ENCODE measurements at regions not wholly inside any gene's neighbourhood (a gene's known extent, or its start where the extent isn't known, plus 50 kb on each side); places are given as distances from the start of the nearest gene placed in this dataset.

- Mint-ChIP-seq H3K27ac (ENCODE audit: unreplicated experiment) (no peak overlapping the region), H3K4me1 (ENCODE audit: low read depth, unreplicated experiment) (no peaks in the 10 kb centered on the region), H3K4me3 (ENCODE audit: unreplicated experiment) (no peak overlapping the region), H3K9me3 (ENCODE audit: unreplicated experiment) (no peaks in the 10 kb centered on the region), H3K27me3 (ENCODE audit: low read depth, unreplicated experiment) (peaks cover 6% of the 10 kb centered on the region), H3K36me3 (ENCODE audit: low read depth, unreplicated experiment) (no peaks in the 10 kb centered on the region)
- no peaks in the 10 kb centered on the region for H3K27me3 ChIP-seq (ENCODE audit: insufficient read depth, low read length)
- H3K9me3 ChIP-seq (ENCODE audit: insufficient read depth, low read depth, low read length): no peaks in the 10 kb centered on the region
- no peak for TF ChIP-seq CTCF (IDR thresholded peaks at IDR 0.05; ENCODE audit: insufficient read depth, low read depth, low read length)
- TF ChIP-seq EZH2 (IDR thresholded peaks at IDR 0.05; ENCODE audit: insufficient read depth, low read length): no peak
- no peak for DNase-seq (ENCODE audit: low read depth)
- H3K79me2 ChIP-seq (ENCODE audit: insufficient read depth, low read length): no peaks in the 10 kb centered on the region
- H3K9ac ChIP-seq (ENCODE audit: low read length): no peak overlapping the region
- no peak overlapping the region for H3K4me3 ChIP-seq (ENCODE audit: insufficient read depth, low read depth, low read length)
- no peaks in the 10 kb centered on the region for H3K4me1 ChIP-seq (ENCODE audit: insufficient read depth, low read length)
- H4K20me1 ChIP-seq (ENCODE audit: insufficient read depth, low read length): no peaks in the 10 kb centered on the region
- FAIRE-seq: no peak
- H2AFZ ChIP-seq (ENCODE audit: low read depth, low read length): no peak overlapping the region
- H3K27ac ChIP-seq (ENCODE audit: low read depth, low read length): no peak overlapping the region
- no peak overlapping the region for H3K4me2 ChIP-seq (ENCODE audit: low read length)
- H3K36me3 ChIP-seq (ENCODE audit: insufficient read depth, low read length): no peaks in the 10 kb centered on the region
Observed at GRCh38 chr4:186351668-186352194, 85.7 kb downstream of the F11 start.

GRCh38 chr4:186348433-186348832 lies 82.4 kb downstream of the F11 start:
- Histone ChIP-seq H4K20me1 (ENCODE audit: insufficient read depth, low read length) (no peaks in the 10 kb centered on the region), H3K9me3 (ENCODE audit: insufficient read depth, low read depth, low read length) (no peaks in the 10 kb centered on the region), H3K4me3 (ENCODE audit: insufficient read depth, low read depth, low read length) (no peak overlapping the region), H3K79me2 (ENCODE audit: insufficient read depth, low read length) (no peaks in the 10 kb centered on the region), H3K4me2 (ENCODE audit: low read length) (no peak overlapping the region), H3K27me3 (ENCODE audit: insufficient read depth, low read length) (no peaks in the 10 kb centered on the region), H3K27ac (ENCODE audit: low read depth, low read length) (no peak overlapping the region), H2AFZ (ENCODE audit: low read depth, low read length) (no peak overlapping the region), H3K36me3 (ENCODE audit: insufficient read depth, low read length) (no peaks in the 10 kb centered on the region), H3K4me1 (ENCODE audit: insufficient read depth, low read length) (no peaks in the 10 kb centered on the region), H3K9ac (ENCODE audit: low read length) (no peak overlapping the region)
- H3K4me1 Mint-ChIP-seq (ENCODE audit: low read depth, unreplicated experiment): no peaks in the 10 kb centered on the region
- FAIRE-seq (no peak), DNase-seq (ENCODE audit: low read depth) (no peak)
- H3K27me3 Mint-ChIP-seq (ENCODE audit: low read depth, unreplicated experiment): peaks cover 7% of the 10 kb centered on the region
- TF ChIP-seq CTCF (IDR thresholded peaks at IDR 0.05; ENCODE audit: insufficient read depth, low read depth, low read length): no peak
- no peak for TF ChIP-seq EZH2 (IDR thresholded peaks at IDR 0.05; ENCODE audit: insufficient read depth, low read length)
- H3K27ac Mint-ChIP-seq (ENCODE audit: unreplicated experiment): no peak overlapping the region
- no peak overlapping the region for H3K4me3 Mint-ChIP-seq (ENCODE audit: unreplicated experiment)
- H3K36me3 Mint-ChIP-seq (ENCODE audit: low read depth, unreplicated experiment): no peaks in the 10 kb centered on the region
- H3K9me3 Mint-ChIP-seq (ENCODE audit: unreplicated experiment): no peaks in the 10 kb centered on the region

- Histone ChIP-seq H3K4me1 (ENCODE audit: insufficient read depth, low read length) (no peaks in the 10 kb centered on the region), H3K4me2 (ENCODE audit: low read length) (no peak overlapping the region), H3K4me3 (ENCODE audit: insufficient read depth, low read depth, low read length) (no peak overlapping the region), H2AFZ (ENCODE audit: low read depth, low read length) (no peak overlapping the region), H3K9ac (ENCODE audit: low read length) (no peak overlapping the region), H3K79me2 (ENCODE audit: insufficient read depth, low read length) (no peaks in the 10 kb centered on the region), H4K20me1 (ENCODE audit: insufficient read depth, low read length) (no peaks in the 10 kb centered on the region), H3K36me3 (ENCODE audit: insufficient read depth, low read length) (no peaks in the 10 kb centered on the region), H3K9me3 (ENCODE audit: insufficient read depth, low read depth, low read length) (no peaks in the 10 kb centered on the region), H3K27me3 (ENCODE audit: insufficient read depth, low read length) (no peaks in the 10 kb centered on the region), H3K27ac (ENCODE audit: low read depth, low read length) (no peak overlapping the region)
- no peaks in the 10 kb centered on the region for H3K36me3 Mint-ChIP-seq (ENCODE audit: low read depth, unreplicated experiment)
- DNase-seq (ENCODE audit: low read depth) (no peak), FAIRE-seq (no peak)
- no peaks in the 10 kb centered on the region for H3K9me3 Mint-ChIP-seq (ENCODE audit: unreplicated experiment)
- H3K27ac Mint-ChIP-seq (ENCODE audit: unreplicated experiment): no peak overlapping the region
- peaks cover 10% of the 10 kb centered on the region for H3K27me3 Mint-ChIP-seq (ENCODE audit: low read depth, unreplicated experiment)
- TF ChIP-seq EZH2 (IDR thresholded peaks at IDR 0.05; ENCODE audit: insufficient read depth, low read length) (no peak), CTCF (IDR thresholded peaks at IDR 0.05; ENCODE audit: insufficient read depth, low read depth, low read length) (no peak)
- H3K4me3 Mint-ChIP-seq (ENCODE audit: unreplicated experiment): no peak overlapping the region
- no peaks in the 10 kb centered on the region for H3K4me1 Mint-ChIP-seq (ENCODE audit: low read depth, unreplicated experiment)
Observed at GRCh38 chr4:186347743-186348142, 81.8 kb downstream of the F11 start.

Measured in astrocyte (in vitro differentiated cells and primary cell).